Karpas-422 (cell line): ENCODE measurements at regions not wholly inside any gene's neighbourhood (a gene's known extent, or its start where the extent isn't known, plus 50 kb on each side); places are given as distances from the start of the nearest gene placed in this dataset.
"Not testable (repeated sequence)": the region's sequence is repeated elsewhere in the genome, so short reads cannot be mapped to it uniquely, and the experiment has no call there.

ENCODE experiments used
- DNase-seq: peaks from one replicate; pipeline ENCODE4 v3.0.0-alpha.2; 2015
- H2AFZ ChIP-seq: fragments of 200-600 bp; sonication (generic); 2 replicates; pipeline ENCODE4 v1.6.1; 2014; ENCODE audit warnings: antibody characterized with exemption, low read length, mixed read lengths
- H3K27ac ChIP-seq: fragments of 200-600 bp; sonication (generic); 2 replicates; pipeline ENCODE4 v1.5.1; 2014; ENCODE audit warnings: mild to moderate bottlenecking, low read length, moderate library complexity
- H3K27me3 ChIP-seq: fragments of 200-600 bp; sonication (generic); 2 replicates; pipeline ENCODE4 v1.6.1; 2014; ENCODE audit warnings: low read length, mixed read lengths
- H3K36me3 ChIP-seq: fragments of 200-600 bp; sonication (generic); 2 replicates; pipeline ENCODE4 v1.6.1; 2014; ENCODE audit warnings: low read length, mixed read lengths; ENCODE audit not compliant: insufficient read depth
- H3K4me1 ChIP-seq: fragments of 200-600 bp; sonication (generic); 2 replicates; pipeline ENCODE4 v1.6.1; 2014; ENCODE audit warnings: mild to moderate bottlenecking, low read length, mixed read lengths
- H3K4me2 ChIP-seq: fragments of 200-600 bp; sonication (generic); 2 replicates; pipeline ENCODE4 v1.6.1; 2014; ENCODE audit warnings: low read length, low read depth, mild to moderate bottlenecking; ENCODE audit not compliant: poor library complexity, severe bottlenecking
- H3K4me3 ChIP-seq: fragments of 200-600 bp; sonication (generic); 2 replicates; pipeline ENCODE4 v1.5.1; 2014; ENCODE audit warnings: mild to moderate bottlenecking, antibody characterized with exemption, low read length, mixed read lengths
- H3K79me2 ChIP-seq: fragments of 200-600 bp; sonication (generic); 2 replicates; pipeline ENCODE4 v1.6.1; 2014; ENCODE audit warnings: mild to moderate bottlenecking, low read length, mixed read lengths
- H3K9ac ChIP-seq: fragments of 200-600 bp; sonication (generic); 2 replicates; pipeline ENCODE4 v1.6.0; 2014; ENCODE audit warnings: low read length
- H3K9me2 ChIP-seq: fragments of 200-600 bp; sonication (generic), shearing (Covaris generic); replicated peaks from 2 replicates; pipeline ENCODE4 v1.6.0; 2014; ENCODE audit warnings: mild to moderate bottlenecking, low read length, moderate library complexity; ENCODE audit not compliant: insufficient read depth
- H3K9me3 ChIP-seq: fragments of 300-700, 200-600 bp; sonication (generic); 2 replicates; pipeline ENCODE4 v1.6.1; 2014; ENCODE audit warnings: low read length, mixed read lengths
- H4K20me1 ChIP-seq: fragments of 200-600 bp; sonication (generic); 2 replicates; pipeline ENCODE4 v1.6.1; 2014; ENCODE audit warnings: mild to moderate bottlenecking, antibody characterized with exemption, low read length, low read depth; ENCODE audit not compliant: insufficient read depth

- H3K4me3 ChIP-seq = no peak overlapping the region
- H3K79me2 ChIP-seq = no peaks in the 10 kb centered on the region
- DNase-seq = no peak
- no peaks in the 10 kb centered on the region for H3K36me3 ChIP-seq
- no peaks in the 10 kb centered on the region for H3K9me2 ChIP-seq
- H3K4me1 ChIP-seq = no peaks in the 10 kb centered on the region
- H3K9ac ChIP-seq = no peak overlapping the region
- H4K20me1 ChIP-seq = no peaks in the 10 kb centered on the region
- H2AFZ ChIP-seq = no peak overlapping the region
- no peak overlapping the region for H3K4me2 ChIP-seq
- no peaks in the 10 kb centered on the region for H3K27me3 ChIP-seq
- H3K27ac ChIP-seq = no peak overlapping the region
- H3K9me3 ChIP-seq = peaks cover 66% of the 10 kb centered on the region
These were observed 1283.7 kb downstream of the TP53TG3F start for GRCh38 chr16:34743115-34743514.

GRCh38 chr16:34758835-34759234 is 1299.4 kb downstream of the TP53TG3F start:
- no peaks in the 10 kb centered on the region for H3K36me3 ChIP-seq
- H3K27ac ChIP-seq = no peak overlapping the region
- no peak overlapping the region for H3K9ac ChIP-seq
- H3K9me3 ChIP-seq = peaks cover 68% of the 10 kb centered on the region
- H3K9me2 ChIP-seq = no peaks in the 10 kb centered on the region
- H3K27me3 ChIP-seq = no peaks in the 10 kb centered on the region
- no peak overlapping the region for H3K4me2 ChIP-seq
- no peaks in the 10 kb centered on the region for H4K20me1 ChIP-seq
- H3K4me1 ChIP-seq = no peaks in the 10 kb centered on the region
- H2AFZ ChIP-seq = no peak overlapping the region
- no peak overlapping the region for H3K4me3 ChIP-seq
- H3K79me2 ChIP-seq = no peaks in the 10 kb centered on the region
- no peak for DNase-seq

- DNase-seq, H2AFZ ChIP-seq, H3K4me1 ChIP-seq, H3K9me3 ChIP-seq, H3K4me3 ChIP-seq, H3K9me2 ChIP-seq, H3K27me3 ChIP-seq, H3K79me2 ChIP-seq, H3K4me2 ChIP-seq, H3K27ac ChIP-seq, H4K20me1 ChIP-seq, H3K36me3 ChIP-seq, H3K9ac ChIP-seq: not testable (repeated sequence)
These were observed 1332.4 kb downstream of the TP53TG3F start for GRCh38 chr16:34791835-34792234.

- H2AFZ ChIP-seq = no peak overlapping the region
- H3K4me3 ChIP-seq = no peak overlapping the region
- no peaks in the 10 kb centered on the region for H3K36me3 ChIP-seq
- peaks cover 2% of the 10 kb centered on the region; the same call in 1 of the 2 replicates for H3K9me3 ChIP-seq
- no peaks in the 10 kb centered on the region for H3K4me1 ChIP-seq
- no peaks in the 10 kb centered on the region for H3K79me2 ChIP-seq
- H3K27ac ChIP-seq = no peak overlapping the region
- no peaks in the 10 kb centered on the region for H3K27me3 ChIP-seq
- DNase-seq = no peak
- no peak overlapping the region for H3K9ac ChIP-seq
- no peak overlapping the region for H3K4me2 ChIP-seq
- H4K20me1 ChIP-seq = no peaks in the 10 kb centered on the region
- no peaks in the 10 kb centered on the region for H3K9me2 ChIP-seq
These were observed 1342.5 kb downstream of the TP53TG3F start for GRCh38 chr16:34801875-34802274.

GRCh38 chr16:34802396-34802795 is 1343.0 kb downstream of the TP53TG3F start:
- Histone ChIP-seq H3K4me1 (no peaks in the 10 kb centered on the region), H3K79me2 (no peaks in the 10 kb centered on the region), H3K4me3 (no peak overlapping the region), H3K9ac (no peak overlapping the region), H3K9me2 (no peaks in the 10 kb centered on the region), H3K27ac (no peak overlapping the region), H2AFZ (no peak overlapping the region), H3K9me3 (peaks cover 5% of the 10 kb centered on the region), H4K20me1 (no peaks in the 10 kb centered on the region), H3K36me3 (no peaks in the 10 kb centered on the region), H3K4me2 (no peak overlapping the region), H3K27me3 (no peaks in the 10 kb centered on the region)
- no peak for DNase-seq

- H4K20me1 ChIP-seq = no peaks in the 10 kb centered on the region
- no peak overlapping the region for H2AFZ ChIP-seq
- H3K9me2 ChIP-seq = no peaks in the 10 kb centered on the region
- H3K79me2 ChIP-seq = no peaks in the 10 kb centered on the region
- H3K9me3 ChIP-seq = peaks cover 11% of the 10 kb centered on the region
- no peaks in the 10 kb centered on the region for H3K4me1 ChIP-seq
- no peak overlapping the region for H3K4me3 ChIP-seq
- no peak overlapping the region for H3K9ac ChIP-seq
- no peaks in the 10 kb centered on the region for H3K27me3 ChIP-seq
- no peak for DNase-seq
- no peak overlapping the region for H3K27ac ChIP-seq
- no peak overlapping the region for H3K4me2 ChIP-seq
- H3K36me3 ChIP-seq = no peaks in the 10 kb centered on the region
These were observed 1343.6 kb downstream of the TP53TG3F start for GRCh38 chr16:34802848-34803599.

- H3K27ac ChIP-seq = no peak overlapping the region
- no peak overlapping the region for H2AFZ ChIP-seq
- no peak overlapping the region for H3K4me3 ChIP-seq
- H3K4me1 ChIP-seq = no peaks in the 10 kb centered on the region
- peaks cover 14% of the 10 kb centered on the region for H3K9me3 ChIP-seq
- H3K36me3 ChIP-seq = no peaks in the 10 kb centered on the region
- no peaks in the 10 kb centered on the region for H3K27me3 ChIP-seq
- no peak overlapping the region for H3K4me2 ChIP-seq
- no peaks in the 10 kb centered on the region for H4K20me1 ChIP-seq
- no peak overlapping the region for H3K9ac ChIP-seq
- DNase-seq = no peak
- H3K79me2 ChIP-seq = no peaks in the 10 kb centered on the region
- H3K9me2 ChIP-seq = no peaks in the 10 kb centered on the region
These were observed 1344.4 kb downstream of the TP53TG3F start for GRCh38 chr16:34803683-34804416.

GRCh38 chr16:34806992-34807644 is 1347.7 kb downstream of the TP53TG3F start:
- H3K27ac ChIP-seq, H4K20me1 ChIP-seq, H3K4me3 ChIP-seq, H3K9me2 ChIP-seq, DNase-seq, H3K9ac ChIP-seq, H2AFZ ChIP-seq, H3K4me1 ChIP-seq, H3K4me2 ChIP-seq, H3K79me2 ChIP-seq, H3K36me3 ChIP-seq, H3K27me3 ChIP-seq: not testable (repeated sequence)
- peaks cover 14% of the 10 kb centered on the region for H3K9me3 ChIP-seq
